Activated CD8-positive, alpha-beta T cell treated with anti-CD3 and anti-CD28 coated beads, Interleukin-2, amount 10 ng/mL, durations not matched to agents 7 days and 5 days (primary cell): ENCODE measurements at regions not wholly inside any gene's neighbourhood (a gene's known extent, or its start where the extent isn't known, plus 50 kb on each side); places are given as distances from the start of the nearest gene placed in this dataset.

Source experiments
- ATAC-seq: fragments of 150-1000 bp; cut with Tn5 transposase; one replicate; pipeline ENCODE4 v1.10.0; 2021; ENCODE audit warnings: moderate library complexity
- CTCF ChIA-PET: fragments of 350-600 bp; sonication (Branson Sonifier 250); formaldehyde crosslinking; loops from one replicate; lab custom pipeline; 2021; ENCODE audit warnings: antibody characterized with exemption; lab: Charles Lee
- POLR2A ChIA-PET: fragments of 350-600 bp; sonication (Branson Sonifier 250); formaldehyde crosslinking; loops from one replicate; lab custom pipeline; 2021; ENCODE audit warnings: antibody characterized with exemption; lab: Charles Lee
- DNase-seq: peaks from one replicate; pipeline ENCODE4 v3.0.0-alpha.2; 2020
- H3K27ac Mint-ChIP-seq: one replicate; pipeline ENCODE4 v1.8.0; 2021; ENCODE audit warnings: mild to moderate bottlenecking, mixed read lengths
- H3K27me3 Mint-ChIP-seq: one replicate; pipeline ENCODE4 v1.8.0; 2021; ENCODE audit warnings: low read depth, mixed read lengths
- H3K36me3 Mint-ChIP-seq: one replicate; pipeline ENCODE4 v1.8.0; 2021; ENCODE audit warnings: low read depth, mixed read lengths
- H3K4me1 Mint-ChIP-seq: one replicate; pipeline ENCODE4 v1.8.0; 2021; ENCODE audit warnings: low read depth, mixed read lengths
- H3K4me3 Mint-ChIP-seq: one replicate; pipeline ENCODE4 v1.8.0; 2021; ENCODE audit warnings: mild to moderate bottlenecking, mixed read lengths
- H3K9me3 Mint-ChIP-seq: one replicate; pipeline ENCODE4 v1.8.0; 2022; ENCODE audit warnings: mixed read lengths; ENCODE audit not compliant: insufficient read depth

- Mint-ChIP-seq H3K27ac (no peak overlapping the region), H3K27me3 (peaks cover 8% of the 10 kb centered on the region), H3K4me1 (no peaks in the 10 kb centered on the region), H3K36me3 (no peaks in the 10 kb centered on the region), H3K9me3 (no peaks in the 10 kb centered on the region), H3K4me3 (no peak overlapping the region)
- DNase-seq (no peak), ATAC-seq (no peak)
- ChIA-PET CTCF (no interaction called here), POLR2A (no interaction called here)
Observed at GRCh38 chr5:159844267-159845121, 71.8 kb upstream of the ADRA1B start.

- Mint-ChIP-seq H3K27ac (no peak overlapping the region), H3K9me3 (no peaks in the 10 kb centered on the region), H3K27me3 (no peaks in the 10 kb centered on the region), H3K4me3 (no peak overlapping the region), H3K4me1 (no peaks in the 10 kb centered on the region), H3K36me3 (no peaks in the 10 kb centered on the region)
- CTCF ChIA-PET, result no interaction called here
- no peak for DNase-seq
- ATAC-seq, result no peak
- POLR2A ChIA-PET, result no interaction called here
Observed at GRCh38 chr5:159849437-159850083, 66.7 kb upstream of the ADRA1B start.

DNA sequence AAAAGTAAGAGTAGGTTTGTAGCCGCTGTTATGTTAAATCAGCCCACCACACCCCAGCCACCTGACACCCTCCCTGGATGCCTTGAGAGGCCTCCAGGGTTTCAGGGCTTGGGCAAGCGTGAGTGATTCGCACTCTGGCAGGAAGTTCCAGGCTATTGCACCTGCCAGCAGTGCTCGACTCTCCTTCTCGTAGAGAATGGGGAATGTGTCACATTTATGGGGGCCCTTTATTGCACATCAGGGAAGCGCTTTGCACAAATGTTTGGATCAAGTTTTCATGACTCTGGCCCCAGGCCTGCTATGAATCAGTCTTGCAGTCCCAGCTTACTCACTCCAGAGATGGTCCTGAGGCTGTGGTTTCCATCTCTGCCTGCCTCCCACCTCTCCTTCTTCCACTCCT is 66.1 kb upstream of the ADRA1B start:
- Mint-ChIP-seq H3K9me3 (no peaks in the 10 kb centered on the region), H3K27me3 (no peaks in the 10 kb centered on the region)

GRCh38 chr5:159851053-159851452 is 65.2 kb upstream of the ADRA1B start:
- DNase-seq, result no peak
- H3K36me3 Mint-ChIP-seq, result no peaks in the 10 kb centered on the region
- H3K4me1 Mint-ChIP-seq, result no peaks in the 10 kb centered on the region
- no peaks in the 10 kb centered on the region for H3K27me3 Mint-ChIP-seq
- no peak overlapping the region for H3K4me3 Mint-ChIP-seq
- H3K27ac Mint-ChIP-seq, result no peak overlapping the region
- no peaks in the 10 kb centered on the region for H3K9me3 Mint-ChIP-seq
- POLR2A ChIA-PET, result no interaction called here
- CTCF ChIA-PET, result interaction anchor here (1.0 kb wide), 1 partner anchor 56 kb away, joined by 3 read pairs; no protein-coding TSS in a partner anchor
- no peak for ATAC-seq

More for the DNA sequence above, 66.1 kb upstream of the ADRA1B start:
- Mint-ChIP-seq H3K4me3 (no peak overlapping the region), H3K27ac (no peak overlapping the region), H3K36me3 (no peaks in the 10 kb centered on the region), H3K4me1 (no peaks in the 10 kb centered on the region)
- no peak for ATAC-seq
- CTCF ChIA-PET, result no interaction called here
- POLR2A ChIA-PET, result no interaction called here
- DNase-seq, result no peak

- H3K27ac Mint-ChIP-seq, result no peak overlapping the region
- ATAC-seq, result no peak
- H3K4me1 Mint-ChIP-seq, result no peaks in the 10 kb centered on the region
- ChIA-PET POLR2A (no interaction called here), CTCF (no interaction called here)
- no peaks in the 10 kb centered on the region for H3K36me3 Mint-ChIP-seq
- H3K9me3 Mint-ChIP-seq, result no peaks in the 10 kb centered on the region
- peaks cover 5% of the 10 kb centered on the region for H3K27me3 Mint-ChIP-seq
- DNase-seq, result no peak
- no peak overlapping the region for H3K4me3 Mint-ChIP-seq
Observed at GRCh38 chr5:159854916-159855315, 61.4 kb upstream of the ADRA1B start.

DNA sequence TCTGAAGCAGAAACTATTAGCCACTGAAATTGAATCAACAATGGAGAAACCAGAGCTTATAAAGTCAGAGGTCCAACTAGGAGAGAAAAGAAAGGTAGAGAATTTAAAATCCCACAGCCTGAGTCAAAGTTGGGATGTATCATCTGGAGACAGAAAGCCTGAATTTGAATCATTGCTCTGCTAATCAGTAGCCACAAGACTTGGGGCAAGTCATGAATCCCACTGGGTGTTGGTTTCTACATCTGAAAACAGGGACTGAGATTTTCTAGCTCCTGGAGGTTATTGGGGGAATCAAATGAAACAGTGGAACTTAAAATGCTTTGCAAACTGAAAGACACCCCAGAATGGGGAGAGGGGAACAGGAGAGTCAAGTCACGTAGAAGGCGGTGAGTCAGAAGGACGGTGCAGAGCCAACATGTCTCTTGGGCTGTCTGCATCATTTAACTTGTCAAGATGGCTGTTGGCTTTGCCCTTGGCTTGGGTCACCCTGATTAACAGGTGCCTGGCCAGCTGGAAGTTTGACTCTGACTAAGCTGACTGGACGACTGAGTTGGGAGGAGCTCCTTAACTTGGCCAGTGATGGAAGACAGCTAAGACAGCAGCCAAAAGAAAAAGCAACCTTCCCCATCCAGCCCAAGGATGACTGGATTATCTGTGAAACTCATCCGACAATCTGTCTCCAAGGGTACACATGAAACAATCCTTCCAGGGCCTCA is 60.6 kb upstream of the ADRA1B start:
- Mint-ChIP-seq H3K27me3 (peaks cover 5% of the 10 kb centered on the region), H3K4me1 (no peaks in the 10 kb centered on the region), H3K27ac (no peak overlapping the region), H3K4me3 (no peak overlapping the region), H3K36me3 (no peaks in the 10 kb centered on the region), H3K9me3 (no peaks in the 10 kb centered on the region)
- ATAC-seq, result no peak
- DNase-seq, result no peak
- ChIA-PET POLR2A (no interaction called here), CTCF (interaction anchor here (1.2 kb wide), 1 partner anchor 132 kb away, joined by 3 read pairs; no protein-coding TSS in a partner anchor)

- DNase-seq, result no peak
- Mint-ChIP-seq H3K27me3 (peaks cover 9% of the 10 kb centered on the region), H3K27ac (no peak overlapping the region), H3K4me1 (no peaks in the 10 kb centered on the region), H3K4me3 (no peak overlapping the region), H3K36me3 (no peaks in the 10 kb centered on the region), H3K9me3 (no peaks in the 10 kb centered on the region)
- CTCF ChIA-PET, result no interaction called here
- no peak for ATAC-seq
- POLR2A ChIA-PET, result no interaction called here
Observed at GRCh38 chr5:159858871-159859270, 57.4 kb upstream of the ADRA1B start.

DNA sequence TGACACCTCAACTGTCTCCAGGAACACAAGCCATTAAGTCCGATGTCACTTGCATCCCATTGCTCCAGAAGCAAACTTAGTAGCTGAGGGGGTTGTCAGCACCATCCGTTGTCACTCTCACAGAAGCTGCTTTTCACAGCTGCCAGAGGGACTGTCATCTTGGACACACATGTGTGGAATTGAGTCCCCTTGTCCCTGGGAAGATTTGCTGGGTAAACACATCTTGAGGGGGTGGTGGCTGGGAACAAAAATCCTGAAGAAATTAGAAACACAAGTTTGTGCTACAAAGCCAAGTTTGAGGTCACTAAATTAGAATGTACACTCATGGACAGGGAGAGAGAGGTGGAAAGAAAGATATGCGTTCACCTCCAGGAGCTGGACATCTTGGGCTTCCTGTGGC is 55.2 kb upstream of the ADRA1B start:
- peaks cover 21% of the 10 kb centered on the region for H3K27me3 Mint-ChIP-seq
- no peak for ATAC-seq
- H3K27ac Mint-ChIP-seq, result no peak overlapping the region

GRCh38 chr5:159864885-159865691 is 51.2 kb upstream of the ADRA1B start:
- H3K4me1 Mint-ChIP-seq, result no peaks in the 10 kb centered on the region
- no peaks in the 10 kb centered on the region for H3K36me3 Mint-ChIP-seq
- ATAC-seq, result no peak
- H3K9me3 Mint-ChIP-seq, result no peaks in the 10 kb centered on the region
- H3K27me3 Mint-ChIP-seq, result peaks cover 23% of the 10 kb centered on the region
- CTCF ChIA-PET, result no interaction called here
- H3K27ac Mint-ChIP-seq, result no peak overlapping the region
- H3K4me3 Mint-ChIP-seq, result no peak overlapping the region
- POLR2A ChIA-PET, result interaction anchor here (1.0 kb wide), 1 partner anchor 478 kb away, joined by 4 read pairs; no protein-coding TSS in a partner anchor
- DNase-seq, result no peak

More for the DNA sequence above, 55.2 kb upstream of the ADRA1B start:
- ChIA-PET CTCF (no interaction called here), POLR2A (no interaction called here)
- no peaks in the 10 kb centered on the region for H3K9me3 Mint-ChIP-seq
- H3K4me1 Mint-ChIP-seq, result no peaks in the 10 kb centered on the region
- no peaks in the 10 kb centered on the region for H3K36me3 Mint-ChIP-seq
- no peak overlapping the region for H3K4me3 Mint-ChIP-seq
- no peak for DNase-seq

DNA sequence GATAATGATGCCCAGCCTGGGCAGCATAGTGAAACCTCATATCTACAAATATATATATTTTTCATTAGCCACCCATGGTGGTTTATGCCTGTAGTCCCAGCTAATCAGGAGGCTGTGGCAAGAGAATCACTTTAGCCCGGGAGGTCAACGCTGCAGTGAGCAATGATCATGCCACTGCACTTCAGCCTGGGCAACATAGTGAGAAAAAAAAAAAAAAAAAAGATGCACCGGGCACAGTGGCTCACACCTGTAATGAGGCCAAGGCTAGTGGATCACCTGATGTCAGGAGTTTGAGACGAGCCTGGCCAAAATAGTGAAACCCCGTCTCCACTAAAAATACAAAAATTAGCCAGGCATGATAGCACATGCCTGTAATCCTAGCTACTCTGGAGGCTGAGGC is 50.2 kb upstream of the ADRA1B start:
- Mint-ChIP-seq H3K27ac (no peak overlapping the region), H3K27me3 (peaks cover 26% of the 10 kb centered on the region), H3K9me3 (no peaks in the 10 kb centered on the region), H3K4me3 (no peak overlapping the region), H3K4me1 (no peaks in the 10 kb centered on the region), H3K36me3 (no peaks in the 10 kb centered on the region)
- DNase-seq (no peak), ATAC-seq (no peak)
- CTCF ChIA-PET, result no interaction called here
- POLR2A ChIA-PET, result interaction anchor here (1.0 kb wide), 1 partner anchor 477 kb away, joined by 4 read pairs; no protein-coding TSS in a partner anchor
